Keratinocyte (primary cell): ENCODE measurements at regions not wholly inside any gene's neighbourhood (a gene's known extent, or its start where the extent isn't known, plus 50 kb on each side); places are given as distances from the start of the nearest gene placed in this dataset.

Experiments used
- DNase-seq: peaks from one replicate; pipeline ENCODE4 v3.0.0-alpha.2; 2011; ENCODE audit warnings: low read depth, missing footprints, low spot score
- FAIRE-seq: peaks from 2 replicates; lab custom pipeline; 2011; peaks lifted over from hg19 to GRCh38; lab: Jason Lieb, UNC
- H2AFZ ChIP-seq: 2 replicates; pipeline ENCODE4 v1.6.0; 2012; ENCODE audit warnings: low read length, control low read depth, inconsistent platforms; ENCODE audit not compliant: control insufficient read depth
- H3K27ac ChIP-seq: 2 replicates; pipeline ENCODE4 v1.5.1; 2011; ENCODE audit warnings: low read length; ENCODE audit not compliant: control insufficient read depth, insufficient read depth
- H3K27me3 ChIP-seq: 3 replicates; pipeline ENCODE4 v1.6.0; 2011; ENCODE audit warnings: low read length; ENCODE audit not compliant: control insufficient read depth, insufficient read depth; ENCODE audit errors: extremely low read depth
- H3K36me3 ChIP-seq, 2 experiments: 2 replicates in 1 of 2; 3 replicates in 1 of 2; pipeline ENCODE4 v1.5.1; 2011; ENCODE audit warnings: low read length in 2 of 2, mild to moderate bottlenecking in 1 of 2; ENCODE audit not compliant: control insufficient read depth in 2 of 2, insufficient read depth in 2 of 2; ENCODE audit errors: extremely low read depth in 1 of 2
- H3K4me1 ChIP-seq: 3 replicates; pipeline ENCODE4 v1.5.1; 2011; ENCODE audit warnings: low read length; ENCODE audit not compliant: control insufficient read depth, insufficient read depth; ENCODE audit errors: extremely low read depth
- H3K4me2 ChIP-seq: 3 replicates; pipeline ENCODE4 v1.6.0; 2011; ENCODE audit warnings: low read depth, low read length; ENCODE audit not compliant: control insufficient read depth, insufficient read depth; ENCODE audit errors: extremely low read depth
- H3K4me3 ChIP-seq, 3 experiments: fragments of 200-600 bp in 1 of 3; sonication (generic) in 1 of 3; 2 replicates in 2 of 3; 3 replicates in 1 of 3; pipeline ENCODE4 v1.5.1; 2011 to 2016; ENCODE audit warnings: low read length in 3 of 3, mild to moderate bottlenecking in 3 of 3, control low read depth in 2 of 3, inconsistent platforms in 1 of 3, low read depth in 1 of 3, mixed read lengths in 1 of 3, mixed run types in 1 of 3, moderate library complexity in 1 of 3; ENCODE audit not compliant: control insufficient read depth in 2 of 3, insufficient read depth in 2 of 3; ENCODE audit errors: extremely low read depth in 1 of 3
- H3K79me2 ChIP-seq: 2 replicates; pipeline ENCODE4 v1.6.0; 2012; ENCODE audit warnings: low read length; ENCODE audit not compliant: control insufficient read depth, insufficient read depth
- H3K9ac ChIP-seq: 3 replicates; pipeline ENCODE4 v1.6.0; 2011; ENCODE audit warnings: low read length; ENCODE audit not compliant: control insufficient read depth, insufficient read depth; ENCODE audit errors: extremely low read depth
- H3K9me1 ChIP-seq: 3 replicates; pipeline ENCODE4 v1.6.0; 2011; ENCODE audit warnings: low read length; ENCODE audit not compliant: control insufficient read depth, insufficient read depth; ENCODE audit errors: extremely low read depth
- H3K9me3 ChIP-seq: 2 replicates; pipeline ENCODE4 v1.5.1; 2012; ENCODE audit warnings: low read depth, low read length; ENCODE audit not compliant: control insufficient read depth
- H4K20me1 ChIP-seq: 3 replicates; pipeline ENCODE4 v1.6.0; 2011; ENCODE audit warnings: low read length; ENCODE audit not compliant: control insufficient read depth, insufficient read depth; ENCODE audit errors: extremely low read depth
- CTCF ChIP-seq, 3 experiments: IDR thresholded peaks in 1 of 3; conservative IDR thresholded peaks in 1 of 3; optimal IDR thresholded peaks in 1 of 3; 2 replicates in 2 of 3; 3 replicates in 1 of 3; pipeline versions ENCODE3 to v1.5.1; 2011; ENCODE audit warnings: low read length in 3 of 3, mild to moderate bottlenecking in 3 of 3, moderate library complexity in 2 of 3, control low read depth in 1 of 3, inconsistent platforms in 1 of 3; ENCODE audit not compliant: insufficient read depth in 2 of 3; ENCODE audit errors: extremely low read depth in 1 of 3
- EZH2 ChIP-seq: IDR thresholded peaks from one replicate; pipeline ENCODE4 v1.6.1; 2012; ENCODE audit warnings: inconsistent platforms, mild to moderate bottlenecking, low read length, moderate library complexity
- dilution Hi-C: fragments of 300-500 bp; cut with MboI; formaldehyde crosslinking; loops from one replicate; pipeline ENCODE4 v1.7.0; 2020; ENCODE audit warnings: low sequenced_read_pairs; ENCODE audit not compliant: extremely low pct_ligation_motif_present

GRCh38 chr10:78596556-78596955, 472.2 kb upstream of the ZMIZ1 start:
- dilution Hi-C loops = no loop called here
- Histone ChIP-seq H3K79me2 (no peaks in the 10 kb centered on the region), H2AFZ (no peak overlapping the region), H3K27me3 (peaks cover 3% of the 10 kb centered on the region), H3K9me3 (no peaks in the 10 kb centered on the region), H3K36me3 (no peaks in the 10 kb centered on the region), H3K27ac (no peak overlapping the region), H3K9ac (no peak overlapping the region), H3K4me1 (no peaks in the 10 kb centered on the region), H4K20me1 (no peaks in the 10 kb centered on the region), H3K9me1 (no peaks in the 10 kb centered on the region), H3K4me2 (no peak overlapping the region), H3K4me3 (no peak overlapping the region)
- FAIRE-seq (no peak), DNase-seq (no peak)
- TF ChIP-seq EZH2 (no peak), CTCF (optimal IDR thresholded peaks at IDR 0.05 in 1 of 3, IDR thresholded peaks at IDR 0.05 in 1 of 3, conservative IDR thresholded peaks at IDR 0.05 in 1 of 3; ENCODE audit: extremely low read depth in 1 of 3, insufficient read depth in 2 of 3, low read length in 3 of 3) (no peak)

DNA sequence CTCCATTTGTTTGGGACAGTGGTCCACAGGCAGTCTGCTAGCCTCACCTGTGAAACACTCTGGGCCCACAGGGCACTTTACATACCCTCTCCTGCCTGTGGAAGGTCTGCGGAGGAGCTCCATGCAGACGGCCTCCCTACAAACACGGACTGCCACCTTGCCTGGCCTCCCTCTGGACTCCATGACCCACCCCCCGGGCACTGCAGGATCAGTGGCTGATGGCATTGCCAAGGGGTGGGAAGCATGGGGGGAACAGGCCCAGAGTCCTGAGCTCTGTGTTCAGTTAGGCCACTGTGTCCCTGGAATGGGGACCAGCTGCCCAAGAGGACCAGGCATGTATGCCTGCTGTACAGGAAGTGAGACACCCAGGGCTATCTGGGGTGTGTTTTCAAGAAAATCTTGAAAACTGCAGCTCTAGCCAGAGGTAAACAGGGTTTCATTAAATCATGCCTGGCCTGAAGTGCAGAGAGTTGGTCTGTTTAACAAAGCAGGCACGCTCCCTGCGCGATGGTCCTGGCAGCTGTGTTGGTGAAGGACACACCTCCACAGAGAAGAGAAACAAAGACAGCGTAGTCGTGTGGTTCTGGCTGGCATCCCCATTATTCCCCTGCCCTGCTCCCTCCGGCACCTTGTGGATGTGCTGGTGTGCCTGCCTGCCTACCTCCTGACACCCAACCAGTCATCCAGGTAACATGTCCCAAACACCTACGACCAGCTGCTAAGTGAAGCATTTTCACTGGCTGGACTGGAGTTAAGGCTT, 470.8 kb upstream of the ZMIZ1 start:
- Histone ChIP-seq H3K27me3 (peaks cover 3% of the 10 kb centered on the region), H3K4me1 (no peaks in the 10 kb centered on the region), H3K36me3 (no peaks in the 10 kb centered on the region), H3K9ac (no peak overlapping the region), H3K9me3 (no peaks in the 10 kb centered on the region), H3K9me1 (no peaks in the 10 kb centered on the region), H3K27ac (no peak overlapping the region), H4K20me1 (no peaks in the 10 kb centered on the region), H3K4me2 (no peak overlapping the region), H2AFZ (no peak overlapping the region), H3K4me3 (no peak overlapping the region), H3K79me2 (no peaks in the 10 kb centered on the region)
- dilution Hi-C loops = no loop called here
- DNase-seq = no peak
- FAIRE-seq = no peak
- TF ChIP-seq CTCF (optimal IDR thresholded peaks at IDR 0.05 in 1 of 3, IDR thresholded peaks at IDR 0.05 in 1 of 3, conservative IDR thresholded peaks at IDR 0.05 in 1 of 3; ENCODE audit: extremely low read depth in 1 of 3, insufficient read depth in 2 of 3, low read length in 3 of 3) = no peak
- no peak for TF ChIP-seq EZH2
